AG04449 (cell line): ENCODE measurements at regions not wholly inside any gene's neighbourhood (a gene's known extent, or its start where the extent isn't known, plus 50 kb on each side); places are given as distances from the start of the nearest gene placed in this dataset.
"Not testable (repeated sequence)": the region's sequence is repeated elsewhere in the genome, so short reads cannot be mapped to it uniquely, and the experiment has no call there.

Experiments
- CTCF ChIA-PET: fragments of 350-600 bp; formaldehyde crosslinking; extraction: SDS; loops from one replicate; lab custom pipeline; 2021; ENCODE audit warnings: antibody characterized with exemption; lab: Yijun Ruan, JAX
- POLR2A ChIA-PET: fragments of 400-600, 350-600 bp; formaldehyde crosslinking; extraction: SDS; loops from one replicate; lab custom pipeline; 2020; ENCODE audit warnings: antibody characterized with exemption, inconsistent platforms; lab: Yijun Ruan, JAX
- DNase-seq: peaks from one replicate; pipeline ENCODE4 v3.0.0-alpha.2; 2010; ENCODE audit warnings: low read depth, low spot score
- H3K4me3 ChIP-seq: 2 replicates; pipeline ENCODE4 v1.5.1; 2011; ENCODE audit warnings: low read depth, mild to moderate bottlenecking, control low read depth, low read length
- TF ChIP-seq, protein P1 (sequence below): IDR thresholded peaks from one replicate; pipeline ENCODE4 v1.5.1; 2011; ENCODE audit warnings: mild to moderate bottlenecking, moderate library complexity, low read length, control low read depth, inconsistent platforms; ENCODE audit not compliant: insufficient read depth; ENCODE audit errors: missing control alignments

DNA sequence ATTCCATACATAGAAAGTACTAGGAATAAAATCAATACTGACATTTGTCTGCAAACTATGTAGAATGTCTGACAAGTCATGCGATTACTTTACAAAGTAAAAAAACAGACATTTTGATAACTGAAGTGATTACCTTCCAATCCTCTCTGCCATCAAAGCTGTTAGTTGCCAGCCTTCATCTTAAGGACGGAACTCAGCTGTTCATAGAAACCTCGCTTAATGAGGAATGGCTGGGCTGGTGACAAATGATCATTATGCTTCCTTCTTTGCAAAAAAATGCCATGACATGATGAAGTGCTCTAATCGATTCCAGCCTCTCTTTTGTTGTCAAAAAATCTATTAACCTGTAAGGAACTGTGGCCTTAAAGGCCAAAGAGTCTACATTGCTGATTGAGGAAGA lies 1214.9 kb upstream of the IGFBP7 start:
- CTCF ChIA-PET = no interaction called here
- no peak for DNase-seq
- H3K4me3 ChIP-seq = no peak overlapping the region
- POLR2A ChIA-PET = no interaction called here
- TF ChIP-seq, protein P1, sequence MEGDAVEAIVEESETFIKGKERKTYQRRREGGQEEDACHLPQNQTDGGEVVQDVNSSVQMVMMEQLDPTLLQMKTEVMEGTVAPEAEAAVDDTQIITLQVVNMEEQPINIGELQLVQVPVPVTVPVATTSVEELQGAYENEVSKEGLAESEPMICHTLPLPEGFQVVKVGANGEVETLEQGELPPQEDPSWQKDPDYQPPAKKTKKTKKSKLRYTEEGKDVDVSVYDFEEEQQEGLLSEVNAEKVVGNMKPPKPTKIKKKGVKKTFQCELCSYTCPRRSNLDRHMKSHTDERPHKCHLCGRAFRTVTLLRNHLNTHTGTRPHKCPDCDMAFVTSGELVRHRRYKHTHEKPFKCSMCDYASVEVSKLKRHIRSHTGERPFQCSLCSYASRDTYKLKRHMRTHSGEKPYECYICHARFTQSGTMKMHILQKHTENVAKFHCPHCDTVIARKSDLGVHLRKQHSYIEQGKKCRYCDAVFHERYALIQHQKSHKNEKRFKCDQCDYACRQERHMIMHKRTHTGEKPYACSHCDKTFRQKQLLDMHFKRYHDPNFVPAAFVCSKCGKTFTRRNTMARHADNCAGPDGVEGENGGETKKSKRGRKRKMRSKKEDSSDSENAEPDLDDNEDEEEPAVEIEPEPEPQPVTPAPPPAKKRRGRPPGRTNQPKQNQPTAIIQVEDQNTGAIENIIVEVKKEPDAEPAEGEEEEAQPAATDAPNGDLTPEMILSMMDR = no peak

DNA sequence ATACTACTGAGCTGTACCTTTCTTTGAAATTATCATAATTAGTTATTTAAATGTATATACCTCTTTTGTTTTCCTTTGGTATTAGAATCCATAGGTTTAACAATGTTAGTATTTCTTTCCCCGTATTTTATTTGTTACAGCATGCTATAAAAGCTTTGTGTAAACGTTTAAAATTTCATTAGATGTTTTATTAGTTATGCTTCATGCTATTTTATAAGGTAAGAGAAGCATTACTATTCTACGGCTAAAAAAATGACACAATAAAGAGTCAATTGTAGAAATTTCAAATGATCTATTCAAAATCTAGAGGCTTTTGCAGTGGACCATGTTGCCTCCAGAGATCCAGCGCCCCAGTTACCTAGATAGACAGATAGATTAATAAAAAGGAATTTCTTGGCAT lies 1203.3 kb upstream of the IGFBP7 start:
- H3K4me3 ChIP-seq = no peak overlapping the region
- no peak for DNase-seq
- CTCF ChIA-PET = no interaction called here
- POLR2A ChIA-PET = no interaction called here
- TF ChIP-seq, protein P1 = no peak

DNA sequence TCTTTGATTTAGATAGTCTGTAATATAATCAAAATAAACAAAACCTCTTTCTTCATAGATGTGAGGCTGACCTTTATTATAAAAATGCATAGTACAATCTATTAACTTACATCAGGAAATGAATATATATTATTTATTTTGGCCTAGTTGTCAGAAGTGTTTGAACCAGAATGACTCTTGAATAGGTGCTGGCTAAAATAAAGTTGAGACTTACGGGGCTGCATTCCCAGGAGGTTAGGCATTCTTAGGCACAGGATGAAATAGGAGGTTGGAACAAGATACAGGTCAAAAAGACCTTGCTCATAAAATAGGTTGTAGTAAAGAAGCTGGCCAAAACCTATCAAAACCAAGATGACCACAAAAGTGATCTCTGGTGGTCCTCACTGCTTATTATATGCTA lies 1193.3 kb upstream of the IGFBP7 start:
- DNase-seq = no peak
- ChIA-PET POLR2A (no interaction called here), CTCF (no interaction called here)
- TF ChIP-seq, protein P1 = no peak
- no peak overlapping the region for H3K4me3 ChIP-seq

DNA sequence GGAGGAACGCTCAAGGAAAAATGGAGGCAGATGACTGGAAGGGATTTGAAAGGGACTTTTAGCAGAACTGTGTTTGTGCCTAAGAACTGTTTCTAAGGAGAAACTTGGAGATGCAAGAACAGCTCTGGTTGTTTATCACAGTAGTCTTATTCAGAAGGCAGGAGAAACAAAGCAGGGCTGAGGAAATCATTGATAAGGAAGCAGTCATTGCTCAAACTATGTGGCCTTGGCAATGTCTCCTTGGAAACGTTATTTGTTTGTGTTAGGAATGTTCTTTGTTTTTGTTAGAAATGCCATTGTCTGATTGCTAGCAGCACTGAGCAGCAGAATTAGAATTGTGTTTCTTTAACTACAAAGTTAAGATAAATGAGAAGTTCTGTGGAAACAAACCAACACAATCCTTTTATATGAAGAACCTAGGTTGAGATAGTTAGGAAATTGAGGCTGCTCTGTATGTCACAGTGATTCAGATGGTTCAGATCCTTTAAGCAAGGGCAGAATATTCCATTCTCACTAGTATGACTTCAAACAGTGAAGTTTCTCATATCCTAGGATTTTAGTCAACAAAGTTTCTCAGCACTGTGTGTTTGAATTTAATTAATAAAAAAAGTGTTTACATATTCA lies 1191.3 kb upstream of the IGFBP7 start:
- CTCF ChIA-PET = no interaction called here

DNA sequence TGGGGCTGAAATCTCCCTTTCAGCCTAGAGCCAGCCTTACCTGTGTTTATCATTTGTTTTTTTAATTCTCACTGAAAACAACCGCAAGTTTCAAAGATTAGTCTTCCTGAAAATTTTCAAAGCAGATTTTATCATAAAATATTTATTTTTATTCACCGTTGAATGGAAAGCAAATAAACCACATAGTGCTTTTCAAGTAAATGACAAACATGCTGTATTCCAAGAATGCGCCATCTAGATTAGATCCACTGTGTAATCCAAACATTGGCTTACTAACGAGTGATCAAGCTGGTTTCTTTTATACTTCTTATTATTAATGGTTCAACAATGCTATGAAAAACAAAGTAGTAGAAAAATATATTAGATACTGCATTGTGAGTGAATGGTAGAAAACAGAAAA lies 1176.2 kb upstream of the IGFBP7 start:
- DNase-seq = no peak
- H3K4me3 ChIP-seq = no peak overlapping the region
- POLR2A ChIA-PET = no interaction called here
- TF ChIP-seq, protein P1 = no peak
- CTCF ChIA-PET = no interaction called here

More for the DNA sequence above, 1191.3 kb upstream of the IGFBP7 start:
- TF ChIP-seq, protein P1 = no peak
- no peak for DNase-seq
- POLR2A ChIA-PET = no interaction called here
- no peak overlapping the region for H3K4me3 ChIP-seq

DNA sequence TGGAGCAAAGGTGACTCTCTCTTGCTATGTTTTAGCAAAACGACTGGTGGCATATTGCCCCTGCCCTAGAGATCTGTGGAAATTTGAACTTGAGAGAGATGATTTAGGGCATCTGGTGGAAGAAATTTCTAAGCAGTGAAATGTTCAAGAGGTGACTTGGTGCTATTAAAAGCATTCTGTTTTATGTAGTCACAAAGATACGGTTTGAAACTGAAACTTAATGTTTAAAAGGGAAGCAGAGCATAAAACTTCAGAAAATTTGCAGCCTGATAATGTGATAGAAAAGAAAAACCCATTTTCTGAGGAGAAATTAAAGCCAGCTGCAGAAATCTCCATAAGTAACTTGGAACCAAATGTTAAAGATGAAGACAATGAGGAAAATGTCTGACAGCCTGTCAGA lies 1170.7 kb upstream of the IGFBP7 start:
- DNase-seq, H3K4me3 ChIP-seq, POLR2A ChIA-PET, CTCF ChIA-PET: not testable (repeated sequence)

DNA sequence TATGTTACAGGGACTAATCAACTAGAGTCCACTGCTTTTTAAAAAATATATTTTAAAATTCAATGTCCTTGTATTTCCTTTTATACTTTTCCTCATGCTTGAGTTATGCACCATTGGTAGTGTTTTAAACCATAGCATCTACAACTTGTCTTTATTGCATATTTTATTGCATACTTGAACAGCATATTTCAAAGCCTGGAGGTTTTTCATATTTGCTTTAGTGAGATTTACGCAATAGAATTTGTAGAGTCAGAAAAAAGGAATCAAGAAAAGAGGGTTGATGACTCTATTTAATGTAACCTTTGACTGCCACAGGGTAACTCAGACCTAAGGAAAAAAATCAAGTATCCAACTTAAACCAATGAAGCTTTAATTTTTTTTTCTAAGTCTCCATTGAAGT lies 1165.7 kb upstream of the IGFBP7 start:
- TF ChIP-seq, protein P1 = no peak
- ChIA-PET CTCF (no interaction called here), POLR2A (no interaction called here)
- DNase-seq = no peak
- no peak overlapping the region for H3K4me3 ChIP-seq
